HG03139 (cell line): ENCODE measurements at regions not wholly inside any gene's neighbourhood (a gene's known extent, or its start where the extent isn't known, plus 50 kb on each side); places are given as distances from the start of the nearest gene placed in this dataset.

Source experiments
- ATAC-seq: cut with Tn5 transposase; IDR thresholded peaks from one replicate; pipeline ENCODE4 v1.9.1; 2021; ENCODE audit not compliant: unreplicated experiment

- no peak for ATAC-seq
Measured at GRCh38 chr10:2284071-2284470, 546.7 kb upstream of the ADARB2 start.

DNA sequence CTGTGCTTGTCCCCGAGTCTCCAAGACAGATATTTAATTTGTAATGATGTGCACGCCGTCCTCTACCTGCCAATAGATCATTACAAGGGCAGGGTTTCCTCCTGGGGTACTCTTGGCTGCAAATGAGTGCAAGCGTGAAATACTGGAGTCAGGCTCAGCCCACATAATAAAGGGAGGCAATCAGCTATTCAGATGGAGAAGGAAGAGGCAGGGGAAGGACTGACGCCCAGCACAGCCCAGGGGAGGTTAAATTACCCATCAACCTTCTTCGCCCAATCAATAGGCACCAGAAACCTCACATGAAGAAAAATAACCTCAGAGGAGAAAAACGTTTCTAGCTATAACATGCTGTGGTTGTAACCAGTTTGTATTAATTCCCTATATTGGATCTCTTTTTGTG lies 544.9 kb upstream of the ADARB2 start:
- no peak for ATAC-seq

- ATAC-seq = no peak
Measured at GRCh38 chr10:2280713-2281300, 543.5 kb upstream of the ADARB2 start.

DNA sequence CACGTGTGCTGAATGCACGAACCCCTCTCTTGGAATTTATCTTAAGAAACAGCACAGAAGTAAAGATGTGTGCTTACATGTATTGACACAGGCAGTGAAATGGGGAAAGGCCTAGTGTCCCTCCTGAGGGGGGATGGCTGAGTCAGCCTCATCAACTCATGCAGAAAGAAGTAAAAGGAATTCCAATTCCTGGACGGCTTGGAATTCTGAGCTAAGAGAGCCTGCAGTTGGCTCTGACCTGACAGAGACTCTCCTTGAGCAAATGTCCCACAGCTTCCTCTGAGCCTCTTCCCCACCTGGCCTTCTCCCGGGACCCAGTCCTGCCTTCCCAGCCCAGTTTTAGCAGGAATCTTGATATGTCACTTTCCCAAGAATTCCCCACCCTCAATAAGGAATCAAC lies 542.4 kb upstream of the ADARB2 start:
- ATAC-seq = no peak

GRCh38 chr10:2278363-2278762 lies 541.0 kb upstream of the ADARB2 start:
- ATAC-seq = no peak

GRCh38 chr10:2263561-2263960 lies 526.2 kb upstream of the ADARB2 start:
- ATAC-seq = no peak

DNA sequence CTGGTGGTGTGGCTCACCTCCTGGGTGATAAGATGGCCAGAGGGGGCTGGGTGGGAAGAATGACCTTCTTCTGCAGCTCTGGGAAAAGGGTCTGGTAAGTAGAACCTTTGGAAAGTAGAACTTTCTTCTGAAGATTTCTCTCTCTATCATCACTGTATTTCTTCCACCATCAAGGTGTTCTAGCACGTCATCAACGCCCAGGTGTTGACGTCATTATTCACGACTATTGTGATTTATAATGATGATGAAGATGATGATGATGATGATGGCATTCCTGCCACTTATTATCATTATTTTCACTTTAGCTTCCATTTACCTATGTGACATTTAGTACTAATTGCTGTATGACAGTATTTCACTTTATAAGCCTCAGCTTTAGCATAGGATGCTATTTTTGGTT lies 525.6 kb upstream of the ADARB2 start:
- no peak for ATAC-seq

GRCh38 chr10:2262333-2262732 lies 525.0 kb upstream of the ADARB2 start:
- ATAC-seq = no peak

GRCh38 chr10:2256241-2256640 lies 518.9 kb upstream of the ADARB2 start:
- no peak for ATAC-seq

- ATAC-seq = no peak
Measured at GRCh38 chr10:2252096-2252495, 514.8 kb upstream of the ADARB2 start.

- no peak for ATAC-seq
Measured at GRCh38 chr10:2251631-2252030, 514.3 kb upstream of the ADARB2 start.

- no peak for ATAC-seq
Measured at GRCh38 chr10:2246747-2247146, 509.4 kb upstream of the ADARB2 start.

DNA sequence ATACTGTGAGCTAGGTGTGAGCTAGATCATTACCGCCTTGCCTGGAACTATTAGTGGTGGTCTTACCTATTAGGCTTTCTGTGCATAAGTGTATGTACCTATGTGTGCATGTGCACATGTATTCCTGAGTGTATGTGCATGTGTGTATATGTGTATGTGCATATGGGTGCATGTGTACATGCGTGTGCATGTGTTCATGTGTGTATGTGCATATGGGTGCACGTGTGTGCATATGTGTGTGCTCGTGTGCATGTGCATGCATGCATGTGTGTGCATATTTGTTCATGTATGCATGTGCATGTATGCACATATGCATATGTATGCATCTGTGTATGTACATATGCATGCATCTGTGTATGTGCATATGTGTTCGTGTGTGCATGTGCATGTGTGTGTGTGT lies 508.3 kb upstream of the ADARB2 start:
- no peak for ATAC-seq

- ATAC-seq = no peak
Measured at GRCh38 chr10:2244471-2244870, 507.1 kb upstream of the ADARB2 start.

- no peak for ATAC-seq
Measured at GRCh38 chr10:2236876-2237275, 499.6 kb upstream of the ADARB2 start.

- ATAC-seq = no peak
Measured at GRCh38 chr10:2232479-2232878, 495.2 kb upstream of the ADARB2 start.

DNA sequence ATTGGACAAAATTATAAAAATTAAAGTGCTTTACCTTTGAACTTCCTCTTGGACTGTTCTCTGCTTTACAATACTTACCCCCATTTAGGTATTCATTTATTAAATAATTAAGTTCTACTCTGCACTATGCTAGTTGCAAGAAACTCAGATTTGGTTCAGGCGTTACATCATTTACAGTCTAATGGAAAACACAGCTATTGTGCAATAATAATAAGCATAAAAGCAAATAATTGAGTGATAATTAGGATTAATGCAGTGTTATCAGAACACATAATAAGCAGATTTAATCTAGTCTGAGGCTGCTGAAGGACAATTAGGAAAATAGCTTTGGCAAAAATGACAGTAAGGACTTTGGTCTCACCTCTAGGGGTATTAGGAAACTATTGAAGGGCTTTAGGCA lies 493.2 kb upstream of the ADARB2 start:
- ATAC-seq = no peak

GRCh38 chr10:2228320-2228901 lies 491.1 kb upstream of the ADARB2 start:
- ATAC-seq = no peak

GRCh38 chr10:2225609-2226008 lies 488.3 kb upstream of the ADARB2 start:
- no peak for ATAC-seq

- no peak for ATAC-seq
Measured at GRCh38 chr10:2223548-2224320, 486.4 kb upstream of the ADARB2 start.

- ATAC-seq = no peak
Measured at GRCh38 chr10:2222631-2223030, 485.3 kb upstream of the ADARB2 start.

GRCh38 chr10:2214805-2215204 lies 477.5 kb upstream of the ADARB2 start:
- ATAC-seq = no peak

DNA sequence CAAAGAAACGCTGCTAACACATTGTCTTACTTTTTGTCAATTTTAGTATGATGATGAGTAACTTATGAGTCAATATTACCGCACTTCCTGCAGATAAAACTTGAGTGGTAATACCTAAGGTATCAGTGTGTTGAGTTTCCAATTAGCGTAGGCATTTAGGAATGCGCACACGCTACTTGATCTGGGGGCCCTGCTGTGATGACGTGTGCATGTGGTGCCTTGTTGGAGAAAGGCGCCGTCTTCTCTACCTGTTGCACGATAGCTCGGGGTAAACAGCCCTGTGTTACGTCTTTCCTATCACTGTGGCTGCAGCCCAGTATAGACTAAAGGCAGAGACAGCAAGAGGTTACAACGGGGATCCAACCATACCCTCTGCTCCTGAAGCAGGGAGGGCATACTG lies 476.8 kb upstream of the ADARB2 start:
- ATAC-seq = no peak
